ENCODE measurements at regions not wholly inside any gene's neighbourhood (a gene's known extent, or its start where the extent isn't known, plus 50 kb on each side); places are given as distances from the start of the nearest gene placed in this dataset.

- TF ChIP-seq, protein P1, sequence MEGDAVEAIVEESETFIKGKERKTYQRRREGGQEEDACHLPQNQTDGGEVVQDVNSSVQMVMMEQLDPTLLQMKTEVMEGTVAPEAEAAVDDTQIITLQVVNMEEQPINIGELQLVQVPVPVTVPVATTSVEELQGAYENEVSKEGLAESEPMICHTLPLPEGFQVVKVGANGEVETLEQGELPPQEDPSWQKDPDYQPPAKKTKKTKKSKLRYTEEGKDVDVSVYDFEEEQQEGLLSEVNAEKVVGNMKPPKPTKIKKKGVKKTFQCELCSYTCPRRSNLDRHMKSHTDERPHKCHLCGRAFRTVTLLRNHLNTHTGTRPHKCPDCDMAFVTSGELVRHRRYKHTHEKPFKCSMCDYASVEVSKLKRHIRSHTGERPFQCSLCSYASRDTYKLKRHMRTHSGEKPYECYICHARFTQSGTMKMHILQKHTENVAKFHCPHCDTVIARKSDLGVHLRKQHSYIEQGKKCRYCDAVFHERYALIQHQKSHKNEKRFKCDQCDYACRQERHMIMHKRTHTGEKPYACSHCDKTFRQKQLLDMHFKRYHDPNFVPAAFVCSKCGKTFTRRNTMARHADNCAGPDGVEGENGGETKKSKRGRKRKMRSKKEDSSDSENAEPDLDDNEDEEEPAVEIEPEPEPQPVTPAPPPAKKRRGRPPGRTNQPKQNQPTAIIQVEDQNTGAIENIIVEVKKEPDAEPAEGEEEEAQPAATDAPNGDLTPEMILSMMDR (conservative IDR thresholded peaks at IDR 0.05; ENCODE audit: low read length), result no peak
- no peak for TF ChIP-seq EZH2phosphoT487 (IDR thresholded peaks at IDR 0.05; ENCODE audit: borderline replicate concordance)
These were observed 357.1 kb downstream of the CCDC85A start for GRCh38 chr2:56540916-56541315.
